Dermis blood vessel endothelial cell (primary cell): ENCODE measurements at regions not wholly inside any gene's neighbourhood (a gene's known extent, or its start where the extent isn't known, plus 50 kb on each side); places are given as distances from the start of the nearest gene placed in this dataset.

Source experiments
- DNase-seq: peaks from one replicate; pipeline ENCODE4 v3.0.0; 2010

GRCh38 chr6:4008324-4009047 lies 70.5 kb downstream of the FAM217A start:
- DNase-seq: peak; percentile 84

- DNase-seq: no peak
Measured at GRCh38 chr6:4009486-4009885, 69.5 kb downstream of the FAM217A start.

GRCh38 chr6:4010048-4010447 lies 68.9 kb downstream of the FAM217A start:
- DNase-seq: no peak

GRCh38 chr6:4010689-4011090 lies 68.2 kb downstream of the FAM217A start:
- no peak for DNase-seq

- no peak for DNase-seq
Measured at GRCh38 chr6:4012826-4013225, 66.1 kb downstream of the FAM217A start.

GRCh38 chr6:4017058-4017739 lies 61.7 kb downstream of the FAM217A start:
- DNase-seq: no peak

- peak; percentile 69 for DNase-seq
Measured at GRCh38 chr6:4017834-4018170, 61.1 kb downstream of the FAM217A start.

GRCh38 chr6:4018171-4018923 lies 60.6 kb downstream of the FAM217A start:
- DNase-seq: peak; percentile 96
